ENCODE measurements at regions not wholly inside any gene's neighbourhood (a gene's known extent, or its start where the extent isn't known, plus 50 kb on each side); places are given as distances from the start of the nearest gene placed in this dataset.

- TF ChIP-seq CTCF (IDR thresholded peaks at IDR 0.05), result no peak
- TF ChIP-seq POLR2A (IDR thresholded peaks at IDR 0.05), result no peak
These were observed 625.2 kb upstream of the CDH8 start for GRCh38 chr16:62661435-62661834.
